ENCODE measurements at regions not wholly inside any gene's neighbourhood (a gene's known extent, or its start where the extent isn't known, plus 50 kb on each side); places are given as distances from the start of the nearest gene placed in this dataset.

DNA sequence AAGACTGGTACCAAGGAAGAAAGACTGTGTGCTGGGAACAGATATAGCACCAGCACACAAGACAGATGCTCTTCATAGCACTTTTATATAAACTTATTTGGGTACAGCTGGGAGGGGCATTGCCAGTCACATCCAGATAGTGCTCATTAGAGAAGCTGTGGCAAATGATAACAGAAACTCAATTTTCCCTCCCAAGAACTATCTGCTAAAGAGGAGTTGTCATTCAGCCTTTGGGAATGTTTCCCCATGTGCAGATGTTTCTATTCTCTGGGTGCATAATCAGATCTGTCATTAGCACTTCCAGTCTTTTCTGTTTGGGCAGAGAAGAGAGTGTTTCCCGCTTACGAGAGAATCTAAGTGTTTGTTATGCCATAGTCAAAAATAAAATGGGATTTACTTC, 714.9 kb upstream of the MDGA2 start:
- no peak for DNase-seq (ENCODE audit: extremely low spot score)
- ChIA-PET POLR2A (no interaction called here), CTCF (no interaction called here)
- TF ChIP-seq ARNT (IDR thresholded peaks at IDR 0.05) = no peak

- POLR2A ChIA-PET = no interaction called here
Observed at GRCh38 chr14:48384821-48385220, 709.4 kb upstream of the MDGA2 start.

GRCh38 chr14:48382961-48383360, 707.6 kb upstream of the MDGA2 start:
- ChIA-PET CTCF (no interaction called here), POLR2A (no interaction called here)
- no peak for TF ChIP-seq SP1 (IDR thresholded peaks at IDR 0.05)
- TF ChIP-seq NFRKB (IDR thresholded peaks at IDR 0.05) = no peak
- TF ChIP-seq FOXA1 (IDR thresholded peaks at IDR 0.05) = no peak

More at GRCh38 chr14:48384821-48385220, 709.4 kb upstream of the MDGA2 start:
- no peak for DNase-seq (ENCODE audit: extremely low spot score)
- CTCF ChIA-PET = no interaction called here
- no peak for TF ChIP-seq HDGF (IDR thresholded peaks at IDR 0.05; ENCODE audit: borderline replicate concordance)
- no peak for TF ChIP-seq FOXK2 (IDR thresholded peaks at IDR 0.05)
- TF ChIP-seq CTBP1 (IDR thresholded peaks at IDR 0.05; ENCODE audit: borderline replicate concordance) = no peak
- no peak for TF ChIP-seq LEF1 (IDR thresholded peaks at IDR 0.05; ENCODE audit: borderline replicate concordance)
- TF ChIP-seq ZNF384 (IDR thresholded peaks at IDR 0.05) = no peak
- TF ChIP-seq L3MBTL2 (conservative IDR thresholded peaks at IDR 0.05) = no peak
- no peak for TF ChIP-seq SUZ12 (IDR thresholded peaks at IDR 0.05)
- no peak for TF ChIP-seq BHLHE40 (IDR thresholded peaks at IDR 0.05; ENCODE audit: borderline replicate concordance)
- no peak for TF ChIP-seq TARDBP (IDR thresholded peaks at IDR 0.05)
- no peak for TF ChIP-seq ARNT (IDR thresholded peaks at IDR 0.05)
- TF ChIP-seq NFRKB (IDR thresholded peaks at IDR 0.05) = no peak
- no peak for TF ChIP-seq ELF4 (IDR thresholded peaks at IDR 0.05)

DNA sequence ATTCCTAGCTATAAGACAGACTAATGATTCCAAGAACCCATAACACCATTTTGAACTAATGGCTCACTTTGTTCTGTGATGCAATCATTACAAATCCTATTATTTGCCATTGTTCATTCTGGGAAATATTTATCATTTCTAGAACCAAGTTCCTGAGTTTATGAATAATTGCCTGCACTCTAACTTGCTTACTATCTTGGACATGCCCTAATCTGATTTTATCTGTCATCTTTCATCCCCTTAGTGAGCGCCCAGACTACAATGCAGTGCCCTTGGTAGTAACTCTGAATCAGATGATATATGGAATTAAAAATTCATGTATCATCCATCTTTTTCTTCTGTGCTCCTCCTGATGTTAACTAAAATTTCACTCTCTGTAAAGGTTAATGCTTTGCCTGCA, 703.1 kb upstream of the MDGA2 start:
- ChIA-PET POLR2A (no interaction called here), CTCF (no interaction called here)
- no peak for DNase-seq (ENCODE audit: extremely low spot score)
- TF ChIP-seq ZNF384 (IDR thresholded peaks at IDR 0.05) = no peak
- TF ChIP-seq ELF4 (IDR thresholded peaks at IDR 0.05) = no peak
- TF ChIP-seq CTBP1 (IDR thresholded peaks at IDR 0.05; ENCODE audit: borderline replicate concordance) = no peak
- TF ChIP-seq NFRKB (IDR thresholded peaks at IDR 0.05) = no peak
- TF ChIP-seq FOXK2 (IDR thresholded peaks at IDR 0.05) = no peak
- TF ChIP-seq SP1 (IDR thresholded peaks at IDR 0.05) = no peak
- no peak for TF ChIP-seq ARNT (IDR thresholded peaks at IDR 0.05)
- TF ChIP-seq FOXA1 (IDR thresholded peaks at IDR 0.05) = no peak
- no peak for TF ChIP-seq SUZ12 (IDR thresholded peaks at IDR 0.05)
- TF ChIP-seq L3MBTL2 (conservative IDR thresholded peaks at IDR 0.05) = no peak

More at GRCh38 chr14:48382961-48383360, 707.6 kb upstream of the MDGA2 start:
- DNase-seq (ENCODE audit: extremely low spot score) = no peak

DNA sequence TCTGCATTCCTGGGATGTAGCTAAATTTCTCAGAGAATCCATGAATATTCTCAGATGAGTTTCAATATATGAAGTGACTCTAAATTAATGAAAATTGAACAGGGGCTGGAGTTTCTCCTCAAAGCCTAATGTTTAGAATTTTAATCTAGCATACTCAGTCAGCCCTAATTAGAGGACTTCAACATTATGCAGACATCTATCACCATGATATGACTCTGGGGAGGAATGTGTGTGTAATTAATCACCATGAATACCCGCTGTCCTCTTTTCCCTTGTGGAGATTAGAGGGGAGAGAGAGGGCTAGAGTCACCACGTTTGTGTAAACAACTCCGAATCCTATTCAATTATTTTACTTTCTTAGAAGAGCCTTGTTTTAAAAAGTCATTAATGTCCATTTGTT, 698.6 kb upstream of the MDGA2 start:
- TF ChIP-seq HDGF (IDR thresholded peaks at IDR 0.05; ENCODE audit: borderline replicate concordance) = no peak
- no peak for TF ChIP-seq L3MBTL2 (conservative IDR thresholded peaks at IDR 0.05)
- TF ChIP-seq LEF1 (IDR thresholded peaks at IDR 0.05; ENCODE audit: borderline replicate concordance) = no peak
- TF ChIP-seq ELF4 (IDR thresholded peaks at IDR 0.05) = no peak
- no peak for TF ChIP-seq SUZ12 (IDR thresholded peaks at IDR 0.05)
- ChIA-PET POLR2A (no interaction called here), CTCF (no interaction called here)
- no peak for DNase-seq (ENCODE audit: extremely low spot score)

DNA sequence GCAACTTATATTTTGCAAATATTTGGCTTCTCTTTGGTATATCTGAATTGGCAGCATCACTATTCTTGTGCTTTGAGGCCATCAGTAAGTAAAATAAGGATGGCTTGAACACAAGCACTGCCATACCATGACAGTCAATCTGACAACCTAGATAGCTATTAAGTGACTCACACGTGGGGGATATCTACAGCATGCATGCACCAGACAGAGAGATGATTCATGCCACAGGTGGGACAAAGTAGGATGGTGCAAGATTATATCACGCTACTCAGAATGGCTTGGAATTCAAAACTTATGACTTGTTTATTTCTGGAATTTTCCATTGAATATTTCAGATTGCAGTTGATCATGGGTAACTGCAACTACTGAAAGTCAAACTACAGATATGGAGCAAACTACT, 675.6 kb upstream of the MDGA2 start:
- ChIA-PET CTCF (no interaction called here), POLR2A (no interaction called here)
- TF ChIP-seq TARDBP (IDR thresholded peaks at IDR 0.05) (no peak), CTBP1 (IDR thresholded peaks at IDR 0.05; ENCODE audit: borderline replicate concordance) (no peak), PKNOX1 (IDR thresholded peaks at IDR 0.05) (no peak), SP1 (IDR thresholded peaks at IDR 0.05) (no peak), SUZ12 (IDR thresholded peaks at IDR 0.05) (no peak), HDGF (IDR thresholded peaks at IDR 0.05; ENCODE audit: borderline replicate concordance) (no peak), ELF4 (IDR thresholded peaks at IDR 0.05) (no peak), LEF1 (IDR thresholded peaks at IDR 0.05; ENCODE audit: borderline replicate concordance) (no peak), FOXK2 (IDR thresholded peaks at IDR 0.05) (no peak), BHLHE40 (IDR thresholded peaks at IDR 0.05; ENCODE audit: borderline replicate concordance) (no peak), ARNT (IDR thresholded peaks at IDR 0.05) (no peak), FOXM1 (IDR thresholded peaks at IDR 0.05; ENCODE audit: borderline replicate concordance) (no peak), ZNF384 (IDR thresholded peaks at IDR 0.05) (no peak), FOXA1 (IDR thresholded peaks at IDR 0.05) (no peak), L3MBTL2 (conservative IDR thresholded peaks at IDR 0.05) (no peak)
- DNase-seq (ENCODE audit: extremely low spot score) = no peak

DNA sequence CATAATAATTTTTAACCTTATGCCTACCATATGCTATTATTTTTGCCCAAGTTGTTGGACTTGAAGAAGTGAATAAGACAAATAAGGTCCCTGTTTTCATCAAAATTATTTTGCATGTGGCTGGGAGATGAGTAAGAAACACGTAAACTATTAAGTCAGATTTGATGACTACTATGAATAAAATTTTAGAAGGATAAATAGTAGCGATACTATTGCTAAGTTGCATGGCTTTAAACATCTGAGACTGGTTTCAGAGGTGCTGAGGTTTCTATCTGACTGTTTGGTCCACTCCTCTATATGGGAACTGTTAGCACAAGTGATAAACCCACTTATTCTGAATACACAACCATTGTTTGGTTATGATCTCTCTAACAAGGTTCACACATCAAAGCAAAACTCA, 674.3 kb upstream of the MDGA2 start:
- CTCF ChIA-PET = no interaction called here
- TF ChIP-seq HDGF (IDR thresholded peaks at IDR 0.05; ENCODE audit: borderline replicate concordance) (no peak), LEF1 (IDR thresholded peaks at IDR 0.05; ENCODE audit: borderline replicate concordance) (no peak), ELF4 (IDR thresholded peaks at IDR 0.05) (no peak), TARDBP (IDR thresholded peaks at IDR 0.05) (no peak), ARNT (IDR thresholded peaks at IDR 0.05) (no peak), FOXK2 (IDR thresholded peaks at IDR 0.05) (no peak), ZNF384 (IDR thresholded peaks at IDR 0.05) (no peak), SP1 (IDR thresholded peaks at IDR 0.05) (no peak), CTBP1 (IDR thresholded peaks at IDR 0.05; ENCODE audit: borderline replicate concordance) (no peak), NFRKB (IDR thresholded peaks at IDR 0.05) (no peak), SUZ12 (IDR thresholded peaks at IDR 0.05) (no peak)
- POLR2A ChIA-PET = no interaction called here
- DNase-seq (ENCODE audit: extremely low spot score) = no peak

DNA sequence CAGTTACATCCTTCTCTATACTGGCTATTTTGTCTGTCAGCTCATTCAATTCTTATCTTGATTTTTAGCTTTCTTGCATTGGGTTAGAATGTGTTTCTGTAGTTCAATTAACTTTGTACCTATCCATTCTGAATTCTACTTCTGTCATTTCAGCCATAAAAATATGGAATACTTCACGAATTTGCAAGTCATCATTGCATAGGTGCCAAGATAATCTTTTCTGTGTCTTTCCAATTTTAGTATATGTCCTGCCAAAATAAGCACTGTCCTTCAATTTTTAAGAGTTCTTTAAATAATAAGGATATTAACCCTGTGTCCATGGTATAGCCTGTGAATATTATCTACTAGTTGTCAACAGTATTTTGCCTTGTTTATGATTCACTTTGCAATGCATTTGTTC, 665.7 kb upstream of the MDGA2 start:
- ChIA-PET POLR2A (no interaction called here), CTCF (no interaction called here)
- DNase-seq (ENCODE audit: extremely low spot score) = no peak

More for the DNA sequence above, 665.7 kb upstream of the MDGA2 start:
- TF ChIP-seq L3MBTL2 (conservative IDR thresholded peaks at IDR 0.05) (no peak), FOXM1 (IDR thresholded peaks at IDR 0.05; ENCODE audit: borderline replicate concordance) (no peak), SP1 (IDR thresholded peaks at IDR 0.05) (no peak), PKNOX1 (IDR thresholded peaks at IDR 0.05) (no peak), LEF1 (IDR thresholded peaks at IDR 0.05; ENCODE audit: borderline replicate concordance) (no peak), FOXK2 (IDR thresholded peaks at IDR 0.05) (no peak), FOXA1 (IDR thresholded peaks at IDR 0.05) (no peak), TARDBP (IDR thresholded peaks at IDR 0.05) (no peak), SUZ12 (IDR thresholded peaks at IDR 0.05) (no peak)

All from HEK293T (cell line).